ENCODE measurements at regions not wholly inside any gene's neighbourhood (a gene's known extent, or its start where the extent isn't known, plus 50 kb on each side); places are given as distances from the start of the nearest gene placed in this dataset.

DNA sequence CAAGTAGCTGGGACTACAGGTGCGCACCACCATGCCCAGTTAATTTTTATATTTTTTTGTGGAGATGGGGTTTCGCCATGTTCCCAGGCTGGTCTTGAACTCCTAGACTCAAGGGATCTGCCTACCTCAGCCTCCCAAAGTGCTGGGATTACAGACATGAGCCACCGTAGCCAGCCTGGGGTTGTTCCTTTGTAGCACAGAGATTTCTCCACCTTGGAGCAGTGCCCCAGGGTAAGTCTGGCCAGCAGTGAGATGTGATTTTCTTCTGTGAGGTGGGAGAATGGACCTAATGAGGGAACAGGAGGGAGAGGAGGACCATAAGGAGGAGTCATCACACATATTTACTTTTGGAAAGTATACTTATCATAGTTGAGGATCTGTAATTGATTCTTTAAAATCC, 61.1 kb upstream of the GADD45A start:
- no peak overlapping the region for H3K27ac Mint-ChIP-seq (ENCODE audit: low read depth)
- ATAC-seq (replicated peaks; ENCODE audit: extremely low read depth, poor library complexity, severe bottlenecking), result no peak
- H3K4me1 Mint-ChIP-seq, result no peaks in the 10 kb centered on the region
- no peak for DNase-seq (ENCODE audit: low spot score in 2 of 2)
- no peak overlapping the region for H3K4me3 Mint-ChIP-seq
- no peaks in the 10 kb centered on the region for H3K36me3 Mint-ChIP-seq (ENCODE audit: insufficient read depth)
- peaks cover 6% of the 10 kb centered on the region for H3K9me3 Mint-ChIP-seq
- peaks cover 27% of the 10 kb centered on the region for H3K27me3 Mint-ChIP-seq

DNA sequence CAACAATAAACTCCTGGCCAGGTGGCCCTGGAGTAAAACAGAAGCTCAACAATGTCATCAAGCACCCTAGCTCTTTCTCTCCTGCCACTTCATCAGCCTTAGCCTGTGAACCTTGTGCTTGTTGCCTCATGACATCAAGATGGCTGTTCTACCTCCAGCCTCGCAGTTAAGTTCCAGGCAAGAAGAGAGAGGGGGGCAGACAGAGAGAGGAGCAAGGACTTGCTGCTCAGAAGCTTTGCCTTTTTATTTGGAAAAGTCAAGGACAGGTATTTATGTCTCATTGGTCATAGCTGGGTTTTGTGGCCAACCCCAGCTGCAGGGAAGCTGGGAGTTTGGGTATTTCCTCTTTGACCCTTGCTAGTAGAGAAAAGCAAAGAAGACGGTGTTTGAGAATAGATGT, 60.3 kb upstream of the GADD45A start:
- H3K4me1 Mint-ChIP-seq, result no peaks in the 10 kb centered on the region
- no peak for DNase-seq (ENCODE audit: low spot score in 2 of 2)
- H3K36me3 Mint-ChIP-seq (ENCODE audit: insufficient read depth), result no peaks in the 10 kb centered on the region
- no peak overlapping the region for H3K4me3 Mint-ChIP-seq
- ATAC-seq (replicated peaks; ENCODE audit: extremely low read depth, poor library complexity, severe bottlenecking), result no peak
- peaks cover 25% of the 10 kb centered on the region for H3K27me3 Mint-ChIP-seq
- H3K9me3 Mint-ChIP-seq, result peaks cover 6% of the 10 kb centered on the region
- no peak overlapping the region for H3K27ac Mint-ChIP-seq (ENCODE audit: low read depth)

DNA sequence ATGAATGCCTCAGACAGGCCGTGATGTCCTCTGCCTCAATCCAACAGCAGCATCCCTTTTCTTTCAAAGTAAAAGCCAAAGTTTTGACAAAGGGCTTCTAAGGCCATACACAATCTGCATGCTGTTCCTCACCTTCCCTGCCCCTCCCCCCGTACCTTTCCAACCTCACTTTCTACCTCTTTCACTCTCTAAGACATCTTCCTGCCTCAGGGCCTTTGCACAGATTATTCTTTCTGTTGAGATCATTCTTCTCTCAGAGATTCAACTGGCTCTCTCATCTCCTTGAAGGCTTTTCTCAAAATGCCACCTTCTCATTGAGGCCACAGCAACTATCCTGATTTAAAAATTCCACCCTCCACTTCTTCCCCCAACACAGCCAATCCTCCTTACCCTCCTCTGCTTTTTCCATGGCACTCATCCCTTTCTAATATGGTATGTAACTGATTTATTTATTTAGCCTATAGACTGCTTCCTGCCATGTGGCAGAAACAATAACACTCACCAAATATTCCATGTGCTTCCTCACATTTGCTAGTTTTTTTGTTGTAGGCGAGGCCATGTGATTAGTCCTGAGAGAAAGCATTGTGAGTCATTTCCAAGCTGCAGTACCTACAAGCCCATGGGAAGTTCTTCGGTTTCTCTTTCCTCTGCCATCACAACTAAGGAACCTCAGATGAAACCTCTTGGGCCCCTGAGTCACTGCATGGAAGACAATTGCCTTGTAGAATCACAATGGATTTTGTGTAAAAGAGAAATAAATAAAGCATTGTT, 58.7 kb upstream of the GADD45A start:
- Mint-ChIP-seq H3K27ac (ENCODE audit: low read depth) (no peak overlapping the region), H3K9me3 (peaks cover 6% of the 10 kb centered on the region), H3K4me3 (no peak overlapping the region), H3K27me3 (peaks cover 33% of the 10 kb centered on the region), H3K4me1 (no peaks in the 10 kb centered on the region), H3K36me3 (ENCODE audit: insufficient read depth) (no peaks in the 10 kb centered on the region)
- ATAC-seq (replicated peaks; ENCODE audit: extremely low read depth, poor library complexity, severe bottlenecking) (no peak), DNase-seq (ENCODE audit: low spot score in 2 of 2) (no peak)

DNA sequence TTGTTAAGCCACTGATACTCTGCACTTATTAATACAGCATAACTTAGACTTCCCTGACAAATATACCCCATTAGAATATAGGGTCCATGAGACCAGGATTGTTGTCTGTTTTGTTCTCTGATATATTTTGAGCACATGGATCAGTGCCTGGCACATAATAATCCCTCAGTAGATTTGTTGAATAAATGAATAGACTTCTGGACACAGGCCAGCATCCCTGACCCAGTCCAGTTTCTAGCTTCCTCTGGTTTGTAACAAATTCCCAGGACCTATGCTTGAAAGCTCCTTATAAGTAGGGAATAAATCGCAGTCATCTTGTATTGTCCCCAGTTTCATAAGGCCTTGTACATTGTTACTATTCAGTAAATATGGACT, 58.2 kb upstream of the GADD45A start:
- H3K27me3 Mint-ChIP-seq, result peaks cover 33% of the 10 kb centered on the region
- ATAC-seq (replicated peaks; ENCODE audit: extremely low read depth, poor library complexity, severe bottlenecking), result no peak
- H3K4me3 Mint-ChIP-seq, result no peak overlapping the region

DNA sequence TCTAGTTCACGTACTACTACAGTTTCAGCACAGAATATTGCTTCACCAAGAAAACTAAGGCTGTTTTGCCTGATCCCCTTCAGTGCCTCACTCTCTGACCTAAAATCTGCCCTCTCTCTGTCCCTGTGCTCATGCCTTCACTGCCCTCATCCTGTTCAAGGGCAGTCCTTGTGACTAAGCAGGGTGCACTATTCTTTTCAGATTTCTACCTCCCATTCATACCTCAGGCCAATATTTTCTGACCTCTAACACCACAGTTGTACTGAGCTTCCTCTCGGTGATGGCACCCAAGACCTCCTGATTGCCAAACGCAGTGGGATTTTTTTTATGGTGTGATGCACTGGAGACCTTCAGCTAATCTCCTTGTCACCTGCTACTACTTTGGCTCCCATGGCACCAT, 57.7 kb upstream of the GADD45A start:
- peaks cover 33% of the 10 kb centered on the region for H3K27me3 Mint-ChIP-seq
- no peaks in the 10 kb centered on the region for H3K36me3 Mint-ChIP-seq (ENCODE audit: insufficient read depth)
- H3K4me1 Mint-ChIP-seq, result no peaks in the 10 kb centered on the region
- no peak overlapping the region for H3K27ac Mint-ChIP-seq (ENCODE audit: low read depth)
- ATAC-seq (replicated peaks; ENCODE audit: extremely low read depth, poor library complexity, severe bottlenecking), result no peak
- no peak overlapping the region for H3K4me3 Mint-ChIP-seq
- no peak for DNase-seq (ENCODE audit: low spot score in 2 of 2)
- H3K9me3 Mint-ChIP-seq, result peaks cover 6% of the 10 kb centered on the region

More for the DNA sequence above, 58.2 kb upstream of the GADD45A start:
- no peaks in the 10 kb centered on the region for H3K36me3 Mint-ChIP-seq (ENCODE audit: insufficient read depth)
- no peak overlapping the region for H3K27ac Mint-ChIP-seq (ENCODE audit: low read depth)
- no peak for DNase-seq (ENCODE audit: low spot score in 2 of 2)
- H3K9me3 Mint-ChIP-seq, result peaks cover 6% of the 10 kb centered on the region
- no peaks in the 10 kb centered on the region for H3K4me1 Mint-ChIP-seq

DNA sequence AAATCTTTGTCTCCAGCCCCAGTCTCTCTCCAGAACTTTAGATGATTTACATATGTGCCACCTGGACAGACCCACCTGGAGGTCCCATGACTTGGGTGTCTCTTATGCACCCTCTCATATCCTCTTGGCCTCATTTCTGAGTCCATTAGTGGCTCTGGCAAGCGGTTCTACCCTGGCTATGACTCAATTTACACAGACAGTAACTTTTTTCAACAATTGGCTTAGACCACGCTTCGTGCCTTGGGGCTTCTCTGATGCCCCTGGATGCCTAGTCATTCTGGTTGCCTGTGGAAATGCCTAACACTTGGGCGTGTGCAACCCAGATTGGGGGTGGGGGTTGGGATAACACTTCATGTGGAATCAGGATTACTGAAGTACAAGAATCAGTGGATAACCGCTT, 57.1 kb upstream of the GADD45A start:
- peaks cover 6% of the 10 kb centered on the region for H3K9me3 Mint-ChIP-seq
- no peak overlapping the region for H3K27ac Mint-ChIP-seq (ENCODE audit: low read depth)
- ATAC-seq (replicated peaks; ENCODE audit: extremely low read depth, poor library complexity, severe bottlenecking) (no peak), DNase-seq (ENCODE audit: low spot score in 2 of 2) (no peak)
- H3K4me1 Mint-ChIP-seq, result no peaks in the 10 kb centered on the region
- H3K27me3 Mint-ChIP-seq, result peaks cover 33% of the 10 kb centered on the region
- no peaks in the 10 kb centered on the region for H3K36me3 Mint-ChIP-seq (ENCODE audit: insufficient read depth)
- H3K4me3 Mint-ChIP-seq, result no peak overlapping the region

DNA sequence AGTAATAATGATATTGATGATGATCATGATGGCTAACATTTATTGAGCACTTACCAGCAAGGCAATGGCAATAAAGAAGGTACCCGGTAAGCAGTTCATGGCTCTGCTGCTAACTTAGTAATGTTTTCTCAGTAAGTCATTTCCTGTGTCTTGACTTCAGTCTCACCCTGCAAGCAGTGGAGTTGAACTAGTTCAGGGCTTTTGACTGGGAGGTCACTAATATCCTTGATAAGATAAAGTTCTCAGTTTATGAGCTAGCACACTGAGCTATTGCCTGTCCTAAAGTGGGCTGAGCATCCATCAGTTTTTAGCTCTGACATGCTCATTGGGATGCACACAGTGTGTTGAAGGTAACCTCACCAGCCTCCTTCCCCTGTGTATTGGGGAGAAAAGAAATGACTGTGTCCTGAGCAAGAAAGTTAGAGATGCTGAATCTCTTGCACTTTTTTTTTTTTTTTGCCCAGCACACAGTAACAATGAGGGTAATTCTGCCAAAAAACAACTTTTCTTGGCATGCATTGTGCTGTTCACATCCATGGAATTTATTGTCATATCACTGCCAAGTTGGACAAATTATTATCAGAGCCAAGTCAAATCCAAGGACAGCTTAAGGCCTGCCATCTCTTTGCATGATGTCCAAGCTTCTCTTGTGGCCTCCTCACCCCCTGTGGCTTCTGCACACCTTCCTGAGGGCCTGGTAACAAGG, 55.5 kb upstream of the GADD45A start:
- peaks cover 33% of the 10 kb centered on the region for H3K27me3 Mint-ChIP-seq
- no peak overlapping the region for H3K4me3 Mint-ChIP-seq
- H3K9me3 Mint-ChIP-seq, result peaks cover 6% of the 10 kb centered on the region
- H3K27ac Mint-ChIP-seq (ENCODE audit: low read depth), result no peak overlapping the region
- H3K4me1 Mint-ChIP-seq, result no peaks in the 10 kb centered on the region
- ATAC-seq (replicated peaks; ENCODE audit: extremely low read depth, poor library complexity, severe bottlenecking) (no peak), DNase-seq (ENCODE audit: low spot score in 2 of 2) (no peak)
- H3K36me3 Mint-ChIP-seq (ENCODE audit: insufficient read depth), result no peaks in the 10 kb centered on the region

DNA sequence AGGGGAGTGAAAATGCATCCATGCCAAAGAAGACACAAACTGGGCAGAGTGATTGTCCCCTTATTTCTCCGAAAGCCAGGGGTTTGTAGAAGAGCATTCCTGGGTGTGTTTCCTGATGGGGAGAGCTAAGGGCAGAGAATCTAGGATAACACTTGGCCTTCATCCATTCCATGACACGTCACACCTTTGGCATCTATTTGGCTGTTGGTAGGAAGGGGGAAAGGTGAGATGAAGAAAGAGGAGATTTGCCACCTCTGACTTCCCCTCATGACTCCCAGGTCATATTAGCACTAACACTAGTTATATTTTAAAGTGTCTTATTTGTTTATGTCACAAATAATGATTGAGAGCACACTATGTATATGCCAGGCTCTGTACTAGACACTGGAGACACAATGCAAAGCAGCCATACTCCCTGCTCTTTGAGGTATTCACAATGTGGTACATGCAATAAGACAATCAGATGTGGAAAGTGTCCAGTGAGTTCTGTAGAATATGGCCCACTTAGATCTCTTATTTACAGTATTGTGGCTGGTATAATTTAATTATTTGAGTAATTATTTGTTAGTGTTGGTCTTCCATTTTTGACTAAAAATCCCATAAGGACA, 54.5 kb upstream of the GADD45A start:
- peaks cover 1% of the 10 kb centered on the region for H3K36me3 Mint-ChIP-seq (ENCODE audit: insufficient read depth)
- ATAC-seq (replicated peaks; ENCODE audit: extremely low read depth, poor library complexity, severe bottlenecking) (no peak), DNase-seq (ENCODE audit: low spot score in 2 of 2) (no peak)
- no peak overlapping the region for H3K27ac Mint-ChIP-seq (ENCODE audit: low read depth)
- peaks cover 33% of the 10 kb centered on the region for H3K27me3 Mint-ChIP-seq
- H3K4me1 Mint-ChIP-seq, result no peaks in the 10 kb centered on the region
- H3K4me3 Mint-ChIP-seq, result no peak overlapping the region
- peaks cover 6% of the 10 kb centered on the region for H3K9me3 Mint-ChIP-seq

DNA sequence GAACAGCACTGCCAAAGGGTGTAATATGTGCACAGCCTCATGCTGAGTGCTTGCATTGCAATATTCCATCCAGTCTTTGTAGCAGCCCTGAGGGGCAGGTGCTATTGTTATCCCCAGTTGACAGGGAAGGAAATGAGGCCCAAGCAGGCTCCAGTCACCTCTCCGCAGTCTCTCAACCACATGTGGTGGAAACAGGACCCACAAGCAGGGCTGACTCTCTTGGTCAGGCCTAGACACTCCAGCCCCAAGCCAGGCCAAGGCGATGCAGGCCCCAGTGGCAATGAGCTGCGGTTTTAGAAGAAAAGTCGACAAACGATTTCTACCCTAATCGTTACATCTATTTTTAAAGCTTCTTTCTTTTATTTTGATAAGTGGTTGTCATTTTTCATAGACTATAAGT, 52.6 kb upstream of the GADD45A start:
- H3K36me3 Mint-ChIP-seq (ENCODE audit: insufficient read depth), result peaks cover 1% of the 10 kb centered on the region
- DNase-seq (ENCODE audit: low spot score in 2 of 2), result no peak
- H3K4me3 Mint-ChIP-seq, result no peak overlapping the region
- no peak overlapping the region for H3K27ac Mint-ChIP-seq (ENCODE audit: low read depth)
- no peak for ATAC-seq (replicated peaks; ENCODE audit: extremely low read depth, poor library complexity, severe bottlenecking)
- no peaks in the 10 kb centered on the region for H3K4me1 Mint-ChIP-seq
- no peaks in the 10 kb centered on the region for H3K9me3 Mint-ChIP-seq
- peaks cover 32% of the 10 kb centered on the region for H3K27me3 Mint-ChIP-seq

DNA sequence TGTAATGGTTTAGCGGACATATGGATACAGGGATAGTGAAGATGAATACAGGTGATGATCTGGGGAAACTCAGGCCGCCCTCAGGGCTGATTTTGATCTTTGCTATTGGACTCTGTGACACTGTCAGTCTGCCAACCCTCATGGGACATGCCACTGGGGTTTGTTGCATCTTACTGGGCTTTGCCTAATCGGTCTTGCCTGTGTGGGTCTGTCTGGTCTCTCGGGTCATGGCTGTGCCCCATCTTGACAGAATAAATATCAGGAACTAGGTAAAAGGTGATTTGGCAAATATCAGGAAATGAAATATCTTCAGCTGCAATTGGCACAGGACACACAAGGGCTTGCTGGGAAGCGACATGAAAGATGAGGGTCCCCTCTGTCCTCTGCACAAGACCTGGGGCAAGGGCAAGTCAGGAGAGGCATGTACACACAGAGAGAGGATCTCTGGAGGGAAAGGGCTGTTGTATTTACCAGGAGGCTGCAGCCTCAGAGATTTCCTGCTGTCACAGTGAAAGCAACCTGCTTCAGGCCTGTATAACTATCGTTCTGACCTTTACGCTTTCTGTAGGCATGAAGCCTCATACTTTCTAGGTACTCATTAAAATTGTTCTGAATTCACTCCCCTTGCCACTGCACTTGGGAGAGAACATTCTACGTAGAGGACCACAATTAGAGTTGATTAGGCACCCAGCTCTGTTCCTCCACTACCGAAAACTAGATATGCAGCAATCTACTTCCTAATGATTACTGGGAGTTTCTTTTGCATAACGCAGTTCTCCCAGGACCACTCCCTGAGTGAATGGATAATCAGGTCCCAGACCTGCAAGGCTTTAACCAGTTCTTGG, 52.0 kb upstream of the GADD45A start:
- DNase-seq (ENCODE audit: low spot score in 2 of 2), result no peak
- H3K36me3 Mint-ChIP-seq (ENCODE audit: insufficient read depth), result peaks cover 1% of the 10 kb centered on the region
- no peak for ATAC-seq (replicated peaks; ENCODE audit: extremely low read depth, poor library complexity, severe bottlenecking)
- no peak overlapping the region for H3K27ac Mint-ChIP-seq (ENCODE audit: low read depth)
- H3K4me3 Mint-ChIP-seq, result no peak overlapping the region
- no peaks in the 10 kb centered on the region for H3K9me3 Mint-ChIP-seq
- no peaks in the 10 kb centered on the region for H3K4me1 Mint-ChIP-seq
- peaks cover 25% of the 10 kb centered on the region for H3K27me3 Mint-ChIP-seq

DNA sequence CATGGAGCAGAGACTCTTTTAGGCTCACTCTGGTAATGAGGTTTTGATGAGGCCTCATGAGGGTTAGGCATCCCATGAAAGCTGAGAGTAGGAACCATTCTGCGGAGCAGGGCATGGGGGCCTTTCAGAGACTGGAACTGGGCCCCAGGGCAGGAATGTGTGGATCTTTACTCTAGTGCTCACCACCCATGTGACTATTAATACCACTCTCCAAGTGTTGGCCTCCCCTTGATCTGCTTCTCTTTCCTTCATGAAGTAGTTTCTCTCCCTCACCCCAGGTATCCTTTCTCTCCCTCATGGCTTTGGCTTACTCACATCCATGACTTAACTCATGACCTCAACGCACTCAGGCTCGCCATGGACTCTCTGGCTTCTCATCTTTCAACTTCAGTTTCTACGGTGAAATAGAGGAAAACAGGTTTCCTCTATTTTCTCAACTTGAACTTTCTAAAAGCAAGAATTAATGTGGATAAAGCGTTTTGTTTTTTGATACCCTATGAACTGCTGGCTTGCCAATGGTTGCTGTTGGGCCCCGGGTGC, 50.5 kb upstream of the GADD45A start:
- no peak for ATAC-seq (replicated peaks; ENCODE audit: extremely low read depth, poor library complexity, severe bottlenecking)
- H3K4me1 Mint-ChIP-seq, result no peaks in the 10 kb centered on the region
- no peaks in the 10 kb centered on the region for H3K9me3 Mint-ChIP-seq
- H3K27ac Mint-ChIP-seq (ENCODE audit: low read depth), result no peak overlapping the region
- no peak overlapping the region for H3K4me3 Mint-ChIP-seq
- no peak for DNase-seq (ENCODE audit: low spot score in 2 of 2)
- H3K27me3 Mint-ChIP-seq, result peaks cover 14% of the 10 kb centered on the region
- peaks cover 1% of the 10 kb centered on the region for H3K36me3 Mint-ChIP-seq (ENCODE audit: insufficient read depth)

DNA sequence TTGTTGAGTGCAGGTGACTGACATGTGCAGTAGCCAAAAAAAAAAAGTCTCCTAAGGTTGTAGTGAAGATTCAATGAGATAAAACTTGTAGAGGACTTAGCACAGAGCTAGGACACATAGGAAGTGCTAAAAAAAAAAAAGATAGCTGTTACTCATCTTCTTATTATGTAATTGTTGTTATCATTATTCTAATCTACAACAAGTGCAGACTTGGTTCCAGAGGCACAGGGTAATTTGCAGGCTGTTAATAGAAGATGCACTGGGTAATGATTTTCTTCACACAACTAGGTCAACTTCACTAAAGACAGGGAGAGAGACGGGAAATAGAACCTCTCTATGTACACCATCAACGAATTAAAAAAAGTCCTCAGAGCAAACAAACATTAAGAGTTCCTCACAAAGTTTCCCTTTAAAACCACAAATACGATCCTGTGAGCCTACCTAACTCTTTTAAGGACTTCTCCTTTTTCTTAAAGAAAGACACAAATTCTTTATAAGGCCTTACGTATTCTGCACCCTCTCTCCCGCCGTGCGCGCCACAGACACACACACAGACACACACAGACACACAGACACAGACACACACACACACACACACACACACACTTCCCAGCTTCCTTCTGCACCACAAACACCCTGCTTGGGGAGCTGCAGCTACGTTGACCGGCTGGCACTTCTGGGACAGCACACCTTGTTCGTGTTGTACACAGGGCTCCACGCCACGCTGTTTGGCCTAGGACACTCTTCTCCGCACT, 49.8 kb upstream of the GADD45A start:
- no peak for DNase-seq (ENCODE audit: low spot score in 2 of 2)
- H3K4me3 Mint-ChIP-seq, result no peak overlapping the region
- no peaks in the 10 kb centered on the region for H3K9me3 Mint-ChIP-seq
- H3K4me1 Mint-ChIP-seq, result no peaks in the 10 kb centered on the region
- H3K27ac Mint-ChIP-seq (ENCODE audit: low read depth), result no peak overlapping the region
- H3K36me3 Mint-ChIP-seq (ENCODE audit: insufficient read depth), result peaks cover 1% of the 10 kb centered on the region
- peaks cover 12% of the 10 kb centered on the region for H3K27me3 Mint-ChIP-seq
- ATAC-seq (replicated peaks; ENCODE audit: extremely low read depth, poor library complexity, severe bottlenecking), result peak; percentile 10
